Transverse colon (tissue), 3 donors: ENCODE measurements at regions not wholly inside any gene's neighbourhood (a gene's known extent, or its start where the extent isn't known, plus 50 kb on each side); places are given as distances from the start of the nearest gene placed in this dataset.

Experiments
- CTCF ChIP-seq, 5 experiments: fragments of 200-600 bp in 3 of 5; fragments of 450-650 bp in 2 of 5; sonication (generic) in 3 of 5; IDR thresholded peaks; 1 replicate in 2 of 5; 2 replicates in 3 of 5; pipeline ENCODE4 v1.5.1; 2016 to 2017; ENCODE audit warnings: antibody characterized with exemption in 5 of 5, inconsistent platforms in 3 of 5, mild to moderate bottlenecking in 2 of 5, moderate library complexity in 1 of 5
- POLR2A ChIP-seq: fragments of 450-650 bp; IDR thresholded peaks from one replicate; pipeline ENCODE4 v1.6.1; 2016; ENCODE audit warnings: antibody characterized with exemption, mild to moderate bottlenecking, moderate library complexity

GRCh38 chr2:193847991-193848390 is 1653.3 kb upstream of the TMEFF2 start:
- TF ChIP-seq POLR2A = no peak
- no peak for TF ChIP-seq CTCF (IDR thresholded peaks at IDR 0.05)
